Tibial nerve (tissue), 4 donors: ENCODE measurements at regions not wholly inside any gene's neighbourhood (a gene's known extent, or its start where the extent isn't known, plus 50 kb on each side); places are given as distances from the start of the nearest gene placed in this dataset.

Source experiments
- DNase-seq, 2 donors: peaks; one replicate each; pipeline ENCODE4 v3.0.0-alpha.2; 2019; ENCODE audit warnings: low spot score in 2 of 2
- H3K27ac ChIP-seq, 4 donors: fragments of 200-600 bp; sonication (generic) in 3 of 4; one replicate each; pipeline ENCODE4 v1.5.1; 2017 to 2019; ENCODE audit warnings: mild to moderate bottlenecking in 1 of 4
- H3K27me3 ChIP-seq, 2 donors: fragments of 200-600 bp; sonication (generic) in 1 of 2; one replicate each; pipeline versions ENCODE4 v1.5.1 to v1.6.0; 2017 to 2019
- H3K36me3 ChIP-seq, 3 donors: fragments of 200-600 bp; sonication (generic); one replicate each; pipeline ENCODE4 v1.5.1; 2018 to 2019
- H3K4me1 ChIP-seq, 4 donors: fragments of 200-600 bp; sonication (generic) in 3 of 4; one replicate each; pipeline ENCODE4 v1.5.1; 2017 to 2019
- H3K4me3 ChIP-seq, 4 donors: fragments of 200-600 bp; sonication (generic) in 3 of 4; one replicate each; pipeline ENCODE4 v1.5.1; 2017 to 2019; ENCODE audit warnings: mild to moderate bottlenecking in 1 of 4, moderate library complexity in 1 of 4
- H3K9me3 ChIP-seq, 4 donors: fragments of 200-600 bp; sonication (generic) in 3 of 4; one replicate each; pipeline ENCODE4 v1.5.1; 2017 to 2019
- EP300 ChIP-seq, 2 donors: sonication (generic); formaldehyde crosslinking; IDR thresholded peaks; one replicate each; pipeline ENCODE4 v1.6.1; 2017; ENCODE audit warnings: antibody characterized with exemption in 2 of 2, mild to moderate bottlenecking in 1 of 2
- POLR2A ChIP-seq, 2 donors: fragments of 450-650 bp; IDR thresholded peaks; one replicate each; pipeline ENCODE4 v1.6.1; 2017; ENCODE audit warnings: antibody characterized with exemption in 2 of 2, mild to moderate bottlenecking in 2 of 2, moderate library complexity in 2 of 2
- WGBS, 2 donors: methylation state at CpG; one replicate each; pipeline ENCODE4 v1.1.5; 2018; 5-methylcytosine and 5-hydroxymethylcytosine counted together
- TF ChIP-seq, protein P1 (sequence below), 5 experiments: fragments of 200-600 bp in 3 of 5; fragments of 450-650 bp in 2 of 5; sonication (generic) in 3 of 5; IDR thresholded peaks; one replicate each; pipeline ENCODE4 v1.5.1; 2016 to 2019; ENCODE audit warnings: antibody characterized with exemption in 5 of 5, mild to moderate bottlenecking in 3 of 5, moderate library complexity in 2 of 5

DNA sequence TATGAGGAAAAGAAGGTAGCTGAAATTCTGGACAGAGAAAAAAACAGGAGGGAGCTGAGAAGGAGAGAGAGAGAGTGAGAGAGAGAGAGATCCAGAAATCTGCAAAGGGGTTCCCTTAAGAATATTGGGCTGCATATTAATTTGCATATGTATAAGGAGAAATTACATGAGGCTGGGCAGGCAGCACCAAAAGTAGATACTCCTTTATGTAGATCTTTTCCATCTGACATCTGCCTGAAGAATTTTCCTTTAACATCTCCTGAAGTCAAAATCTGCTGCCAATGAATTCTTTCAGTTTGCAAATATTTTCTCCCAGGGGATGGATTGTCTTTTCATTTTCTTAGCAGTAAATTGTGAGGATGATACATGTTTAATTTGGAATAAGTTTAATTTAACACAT lies 1365.3 kb downstream of the GATA3 start:
- no peak for TF ChIP-seq EP300 (IDR thresholded peaks at IDR 0.05)
- TF ChIP-seq, protein P1, sequence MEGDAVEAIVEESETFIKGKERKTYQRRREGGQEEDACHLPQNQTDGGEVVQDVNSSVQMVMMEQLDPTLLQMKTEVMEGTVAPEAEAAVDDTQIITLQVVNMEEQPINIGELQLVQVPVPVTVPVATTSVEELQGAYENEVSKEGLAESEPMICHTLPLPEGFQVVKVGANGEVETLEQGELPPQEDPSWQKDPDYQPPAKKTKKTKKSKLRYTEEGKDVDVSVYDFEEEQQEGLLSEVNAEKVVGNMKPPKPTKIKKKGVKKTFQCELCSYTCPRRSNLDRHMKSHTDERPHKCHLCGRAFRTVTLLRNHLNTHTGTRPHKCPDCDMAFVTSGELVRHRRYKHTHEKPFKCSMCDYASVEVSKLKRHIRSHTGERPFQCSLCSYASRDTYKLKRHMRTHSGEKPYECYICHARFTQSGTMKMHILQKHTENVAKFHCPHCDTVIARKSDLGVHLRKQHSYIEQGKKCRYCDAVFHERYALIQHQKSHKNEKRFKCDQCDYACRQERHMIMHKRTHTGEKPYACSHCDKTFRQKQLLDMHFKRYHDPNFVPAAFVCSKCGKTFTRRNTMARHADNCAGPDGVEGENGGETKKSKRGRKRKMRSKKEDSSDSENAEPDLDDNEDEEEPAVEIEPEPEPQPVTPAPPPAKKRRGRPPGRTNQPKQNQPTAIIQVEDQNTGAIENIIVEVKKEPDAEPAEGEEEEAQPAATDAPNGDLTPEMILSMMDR (IDR thresholded peaks at IDR 0.05): no peak
- no peak for TF ChIP-seq POLR2A (IDR thresholded peaks at IDR 0.05)
- Histone ChIP-seq H3K27ac (no peak overlapping the region), H3K36me3 (no peaks in the 10 kb centered on the region), H3K9me3 (no peaks in the 10 kb centered on the region), H3K27me3 (no peaks in the 10 kb centered on the region), H3K4me3 (no peak overlapping the region), H3K4me1 (no peaks in the 10 kb centered on the region)
- no peak for DNase-seq

DNA sequence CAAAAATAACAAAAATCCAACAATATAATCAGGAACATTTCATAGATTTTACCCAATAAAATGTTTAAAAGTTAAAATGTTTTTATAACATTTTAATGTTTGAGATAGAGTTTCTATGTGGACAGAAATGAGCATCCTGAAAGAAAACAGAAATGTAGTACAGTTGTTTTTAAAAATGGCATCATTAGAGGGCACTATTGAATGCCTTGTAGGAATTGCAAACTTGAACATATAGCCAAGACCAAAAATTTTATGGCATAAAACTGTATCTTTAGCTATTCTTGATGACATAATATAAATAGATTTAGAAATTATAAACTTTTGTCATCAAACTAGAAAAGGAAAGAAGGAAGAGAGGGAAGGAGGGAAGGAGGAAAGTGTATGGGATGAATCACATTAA lies 1372.7 kb downstream of the GATA3 start:
- TF ChIP-seq EP300 (IDR thresholded peaks at IDR 0.05): no peak
- no peaks in the 10 kb centered on the region for H3K27me3 ChIP-seq

DNA sequence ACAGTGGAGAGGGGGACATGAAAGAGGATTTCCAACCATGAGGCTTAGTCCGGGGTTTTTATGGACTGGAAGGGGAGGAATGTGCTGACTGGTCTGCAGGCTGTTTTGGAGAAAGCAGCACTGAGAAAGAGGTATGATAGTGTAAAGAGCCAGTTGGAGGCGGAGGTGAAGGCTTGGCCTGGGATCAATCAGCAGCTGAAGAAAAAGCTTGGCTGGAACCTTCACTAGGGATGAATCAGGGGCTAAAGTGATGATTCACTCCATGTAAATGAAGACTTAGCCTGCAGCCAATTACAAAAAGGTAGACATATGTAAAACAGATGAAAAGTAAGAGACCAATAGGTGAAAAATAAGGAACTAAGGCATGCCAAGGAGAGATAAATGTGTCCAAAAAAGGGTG lies 1382.6 kb downstream of the GATA3 start:
- Histone ChIP-seq H3K27ac (no peak overlapping the region), H3K4me3 (no peak overlapping the region), H3K36me3 (no peaks in the 10 kb centered on the region), H3K4me1 (no peaks in the 10 kb centered on the region), H3K27me3 (no peaks in the 10 kb centered on the region), H3K9me3 (no peaks in the 10 kb centered on the region)
- DNase-seq: no peak
- whole genome bisulfite sequencing, 2 donors: 83 to 84% methylated on average over 2 of the region's 2 CpGs
- TF ChIP-seq POLR2A (IDR thresholded peaks at IDR 0.05): no peak
- TF ChIP-seq EP300 (IDR thresholded peaks at IDR 0.05): no peak
- TF ChIP-seq, protein P1 (IDR thresholded peaks at IDR 0.05): no peak

More for the DNA sequence above, 1372.7 kb downstream of the GATA3 start:
- Histone ChIP-seq H3K36me3 (no peaks in the 10 kb centered on the region), H3K4me3 (no peak overlapping the region), H3K27ac (no peak overlapping the region), H3K9me3 (peaks cover 0 to 4% (median 0%) of the 10 kb centered on the region in 4 donors), H3K4me1 (no peaks in the 10 kb centered on the region)
- DNase-seq: no peak

DNA sequence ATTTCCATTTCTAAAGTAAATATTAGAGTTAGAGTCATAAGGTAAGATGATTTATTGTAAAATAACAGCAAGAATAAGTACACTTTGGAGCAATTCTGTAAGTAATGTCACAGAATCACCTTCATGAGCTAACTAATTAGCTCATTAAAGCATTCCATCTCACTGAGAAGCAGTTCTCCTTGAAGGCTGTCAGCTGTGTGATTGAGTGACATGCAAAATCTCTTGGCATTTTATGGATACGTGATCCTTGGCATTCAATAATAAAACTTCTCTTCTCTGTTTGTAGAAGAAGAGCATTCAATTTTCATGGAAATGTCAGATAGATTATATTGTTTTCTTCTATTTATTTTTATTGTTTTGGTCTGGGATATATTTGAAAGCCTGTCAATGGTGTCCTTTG lies 1389.3 kb downstream of the GATA3 start:
- 36 to 38% methylated on average over 1 of the region's 1 CpG for WGBS, 2 donors
- Histone ChIP-seq H3K36me3 (no peaks in the 10 kb centered on the region), H3K4me1 (no peaks in the 10 kb centered on the region), H3K4me3 (no peak overlapping the region), H3K9me3 (no peaks in the 10 kb centered on the region), H3K27ac (no peak overlapping the region), H3K27me3 (no peaks in the 10 kb centered on the region)
- no peak for DNase-seq
- TF ChIP-seq EP300 (IDR thresholded peaks at IDR 0.05): no peak

DNA sequence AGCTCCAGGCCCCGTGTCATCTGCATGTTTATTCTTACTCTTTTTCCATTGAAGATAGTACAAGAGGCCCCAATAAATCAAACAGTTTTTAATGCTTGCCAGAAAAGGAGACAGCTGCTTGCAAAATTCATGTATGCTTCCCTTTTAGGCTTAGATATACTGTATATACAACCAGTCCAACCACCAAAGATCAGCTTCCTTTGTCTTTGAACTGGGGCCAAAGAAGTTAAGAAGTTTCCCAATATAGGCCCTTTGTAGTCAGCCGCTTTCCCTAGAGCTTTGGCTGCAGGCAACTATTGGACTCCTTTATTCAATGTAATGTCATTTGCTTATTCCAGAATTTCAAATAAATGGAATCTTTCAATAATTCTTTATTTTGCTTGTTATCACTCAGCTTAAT lies 1395.0 kb downstream of the GATA3 start:
- Histone ChIP-seq H3K4me3 (no peak overlapping the region), H3K27ac (no peak overlapping the region), H3K9me3 (peaks cover 0 to 10% (median 0%) of the 10 kb centered on the region in 4 donors), H3K27me3 (no peaks in the 10 kb centered on the region), H3K36me3 (no peaks in the 10 kb centered on the region), H3K4me1 (no peaks in the 10 kb centered on the region)
- 78 to 82% methylated on average over 2 of the region's 2 CpGs for WGBS, 2 donors
- TF ChIP-seq POLR2A (IDR thresholded peaks at IDR 0.05): no peak
- TF ChIP-seq EP300 (IDR thresholded peaks at IDR 0.05): no peak
- TF ChIP-seq, protein P1 (IDR thresholded peaks at IDR 0.05): no peak
- DNase-seq: no peak

DNA sequence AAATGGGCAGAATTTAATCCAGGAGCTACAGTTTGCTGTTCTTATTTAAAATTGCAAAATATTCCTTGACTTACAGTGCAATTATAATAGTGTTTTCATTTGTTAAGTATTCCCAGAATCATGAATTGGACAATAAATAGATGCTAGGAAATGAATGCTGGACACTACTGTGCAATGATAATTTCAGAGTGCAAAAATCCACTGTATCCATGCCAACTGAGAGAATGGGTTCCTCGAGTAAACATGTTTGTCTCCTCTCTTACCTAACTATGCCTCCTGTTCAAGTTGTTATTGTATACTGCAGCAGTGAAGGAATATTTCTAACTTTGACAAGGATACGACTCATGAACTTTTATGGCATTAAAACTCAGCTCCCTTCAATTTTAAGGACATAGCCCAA lies 1396.3 kb downstream of the GATA3 start:
- TF ChIP-seq EP300 (IDR thresholded peaks at IDR 0.05) (no peak), POLR2A (IDR thresholded peaks at IDR 0.05) (no peak)
- TF ChIP-seq, protein P1 (IDR thresholded peaks at IDR 0.05): no peak
- Histone ChIP-seq H3K27me3 (no peaks in the 10 kb centered on the region), H3K36me3 (no peaks in the 10 kb centered on the region), H3K9me3 (peaks cover 0 to 11% (median 0%) of the 10 kb centered on the region in 4 donors), H3K27ac (no peak overlapping the region), H3K4me3 (no peak overlapping the region), H3K4me1 (no peaks in the 10 kb centered on the region)
- WGBS, 2 donors: 57 to 58% methylated on average over 2 of the region's 2 CpGs
- no peak for DNase-seq
